Mesenchymal stem cell (in vitro differentiated cells and primary cell): ENCODE measurements at regions not wholly inside any gene's neighbourhood (a gene's known extent, or its start where the extent isn't known, plus 50 kb on each side); places are given as distances from the start of the nearest gene placed in this dataset.

ENCODE experiments used
- DNase-seq: peaks from one replicate; pipeline ENCODE4 v3.0.0-alpha.2; 2013
- H2AFZ ChIP-seq: one replicate; pipeline ENCODE4 v1.6.1; 2013; ENCODE audit warnings: low read depth, mild to moderate bottlenecking, control low read depth, inconsistent platforms, low read length, moderate library complexity
- H2AK5ac ChIP-seq: 2 replicates; pipeline ENCODE4 v1.6.1; 2013; ENCODE audit warnings: low read length, moderate library complexity, mild to moderate bottlenecking, inconsistent platforms; ENCODE audit not compliant: severe bottlenecking
- H2BK120ac ChIP-seq: one replicate; pipeline ENCODE4 v1.6.1; 2013; ENCODE audit warnings: low read depth, mild to moderate bottlenecking, inconsistent platforms, low read length, moderate library complexity
- H2BK12ac ChIP-seq, 2 experiments: one replicate each; pipeline ENCODE4 v1.6.1; 2013; ENCODE audit warnings: inconsistent platforms in 2 of 2, low read length in 2 of 2, mild to moderate bottlenecking in 2 of 2, moderate library complexity in 2 of 2, control low read depth in 1 of 2
- H2BK15ac ChIP-seq: one replicate; pipeline ENCODE4 v1.6.1; 2013; ENCODE audit warnings: mild to moderate bottlenecking, low read depth, inconsistent platforms; ENCODE audit not compliant: poor library complexity, severe bottlenecking
- H2BK5ac ChIP-seq: 2 replicates; pipeline ENCODE4 v1.6.1; 2013; ENCODE audit warnings: low read depth, mild to moderate bottlenecking, low read length, control low read depth, inconsistent platforms; ENCODE audit not compliant: poor library complexity, severe bottlenecking
- H3K14ac ChIP-seq, 2 experiments: one replicate each; pipeline ENCODE4 v1.6.1; 2013; ENCODE audit warnings: inconsistent platforms in 2 of 2, low read length in 2 of 2, control low read depth in 1 of 2, mild to moderate bottlenecking in 1 of 2, moderate library complexity in 1 of 2
- H3K18ac ChIP-seq, 2 experiments: one replicate each; pipeline ENCODE4 v1.6.1; 2013; ENCODE audit warnings: inconsistent platforms in 2 of 2, low read length in 2 of 2, control low read depth in 1 of 2, low read depth in 1 of 2, mild to moderate bottlenecking in 1 of 2
- H3K23ac ChIP-seq, 2 experiments: one replicate each; pipeline ENCODE4 v1.6.1; 2013; ENCODE audit warnings: inconsistent platforms in 2 of 2, low read length in 2 of 2, mild to moderate bottlenecking in 2 of 2, moderate library complexity in 2 of 2, control low read depth in 1 of 2
- H3K27ac ChIP-seq: 2 replicates; pipeline ENCODE4 v1.5.1; 2013; ENCODE audit warnings: mild to moderate bottlenecking, moderate library complexity, low read length, control low read depth, inconsistent platforms; ENCODE audit not compliant: poor library complexity, severe bottlenecking
- H3K27me3 ChIP-seq, 2 experiments: 2 replicates each; pipeline versions ENCODE4 v1.6.1 to v1.7.0; 2013; ENCODE audit warnings: low read length in 2 of 2, mild to moderate bottlenecking in 2 of 2, moderate library complexity in 2 of 2, control low read depth in 1 of 2, inconsistent platforms in 1 of 2; ENCODE audit not compliant: control insufficient read depth in 1 of 2, insufficient read depth in 1 of 2
- H3K36me3 ChIP-seq, 2 experiments: 2 replicates each; pipeline versions ENCODE4 v1.6.1 to v1.7.0; 2013; ENCODE audit warnings: low read length in 2 of 2, control low read depth in 1 of 2, inconsistent platforms in 1 of 2, low read depth in 1 of 2, mild to moderate bottlenecking in 1 of 2; ENCODE audit not compliant: insufficient read depth in 2 of 2, control insufficient read depth in 1 of 2
- H3K4ac ChIP-seq, 2 experiments: one replicate each; pipeline ENCODE4 v1.6.1; 2013; ENCODE audit warnings: inconsistent platforms in 2 of 2, low read length in 2 of 2, mild to moderate bottlenecking in 2 of 2, moderate library complexity in 2 of 2, control low read depth in 1 of 2, low read depth in 1 of 2
- H3K4me1 ChIP-seq: 2 replicates; pipeline ENCODE4 v1.6.1; 2013; ENCODE audit warnings: low read depth, low read length, control low read depth; ENCODE audit not compliant: control insufficient read depth, insufficient read depth
- H3K4me2 ChIP-seq: 2 replicates; pipeline ENCODE4 v1.6.1; 2013; ENCODE audit warnings: low read length, mild to moderate bottlenecking, inconsistent platforms; ENCODE audit not compliant: poor library complexity, severe bottlenecking
- H3K4me3 ChIP-seq, 2 experiments: 2 replicates each; pipeline versions ENCODE4 v1.5.1 to v1.7.0; 2013; ENCODE audit warnings: low read length in 2 of 2, mild to moderate bottlenecking in 2 of 2, control low read depth in 1 of 2, low read depth in 1 of 2; ENCODE audit not compliant: insufficient read depth in 1 of 2
- H3K79me1 ChIP-seq: replicated peaks from 2 replicates; pipeline ENCODE4 v1.6.1; 2013; ENCODE audit warnings: mild to moderate bottlenecking, control low read depth, low read length, inconsistent platforms; ENCODE audit not compliant: poor library complexity, severe bottlenecking
- H3K9ac ChIP-seq: 2 replicates; pipeline ENCODE4 v1.7.0; 2013; ENCODE audit warnings: mild to moderate bottlenecking, low read length, moderate library complexity
- H3K9me3 ChIP-seq: 2 replicates; pipeline ENCODE4 v1.7.0; 2013; ENCODE audit warnings: mild to moderate bottlenecking, low read length; ENCODE audit not compliant: control insufficient read depth
- H4K8ac ChIP-seq: one replicate; pipeline ENCODE4 v1.6.1; 2013; ENCODE audit warnings: inconsistent platforms, mild to moderate bottlenecking, low read length, moderate library complexity
- H4K91ac ChIP-seq: one replicate; pipeline ENCODE4 v1.6.1; 2013; ENCODE audit warnings: mild to moderate bottlenecking, low read length, inconsistent platforms
- WGBS: methylation state at CpG from one replicate; pipeline ENCODE4 v1.1.7; 2013; ENCODE audit warnings: mixed read lengths; 5-methylcytosine and 5-hydroxymethylcytosine counted together

DNA sequence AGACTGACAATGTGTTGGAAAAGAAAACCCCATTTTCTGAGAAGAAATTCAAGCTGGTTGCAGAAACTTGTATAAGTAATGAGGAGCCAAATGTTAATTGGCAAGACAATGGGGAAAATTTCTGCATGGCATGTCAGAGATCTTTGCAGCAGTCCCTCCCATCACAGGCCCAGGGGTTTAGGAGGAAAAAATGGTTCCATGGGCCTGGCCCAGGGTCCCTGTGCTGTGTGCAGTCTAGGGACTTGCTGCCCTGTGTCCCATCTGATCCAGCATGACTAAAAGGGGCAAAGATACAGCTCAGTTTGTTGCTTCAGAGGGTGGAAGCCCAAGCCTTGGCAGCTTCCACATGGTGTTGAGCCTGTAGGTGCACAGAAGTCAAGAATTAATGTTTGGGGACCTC lies 440.3 kb upstream of the TPK1 start:
- Histone ChIP-seq H2AFZ (no peak overlapping the region), H3K79me1 (no peaks in the 10 kb centered on the region), H3K4ac (no peak overlapping the region), H3K36me3 (no peaks in the 10 kb centered on the region), H3K27ac (no peak overlapping the region), H3K27me3 (no peaks in the 10 kb centered on the region), H2BK120ac (no peak overlapping the region), H4K91ac (no peak overlapping the region), H3K4me3 (no peak overlapping the region), H3K9ac (no peak overlapping the region), H3K14ac (no peak overlapping the region), H4K8ac (no peak overlapping the region), H2BK12ac (no peak overlapping the region), H2BK15ac (no peak overlapping the region), H3K4me1 (no peaks in the 10 kb centered on the region), H3K4me2 (no peak overlapping the region), H3K18ac (no peak overlapping the region), H2AK5ac (no peak overlapping the region), H2BK5ac (no peak overlapping the region), H3K9me3 (peaks cover 31% of the 10 kb centered on the region), H3K23ac (no peak overlapping the region)
- DNase-seq = no peak

GRCh38 chr7:145269418-145270161 lies 433.7 kb upstream of the TPK1 start:
- 79% methylated on average over 24 of the region's 28 CpGs for WGBS
- Histone ChIP-seq H3K4me1 (no peaks in the 10 kb centered on the region), H3K79me1 (no peaks in the 10 kb centered on the region), H2AFZ (no peak overlapping the region), H3K36me3 (no peaks in the 10 kb centered on the region), H3K27ac (no peak overlapping the region), H4K91ac (no peak overlapping the region), H3K14ac (no peak overlapping the region), H2BK12ac (no peak overlapping the region), H2BK120ac (no peak overlapping the region), H2BK5ac (no peak overlapping the region), H3K23ac (no peak overlapping the region), H3K4ac (no peak overlapping the region), H3K4me3 (no peak overlapping the region), H2AK5ac (no peak overlapping the region), H2BK15ac (no peak overlapping the region), H3K27me3 (no peaks in the 10 kb centered on the region), H3K4me2 (no peak overlapping the region), H3K9ac (no peak overlapping the region), H3K9me3 (peaks cover 36% of the 10 kb centered on the region), H3K18ac (no peak overlapping the region), H4K8ac (no peak overlapping the region)
- DNase-seq = no peak

DNA sequence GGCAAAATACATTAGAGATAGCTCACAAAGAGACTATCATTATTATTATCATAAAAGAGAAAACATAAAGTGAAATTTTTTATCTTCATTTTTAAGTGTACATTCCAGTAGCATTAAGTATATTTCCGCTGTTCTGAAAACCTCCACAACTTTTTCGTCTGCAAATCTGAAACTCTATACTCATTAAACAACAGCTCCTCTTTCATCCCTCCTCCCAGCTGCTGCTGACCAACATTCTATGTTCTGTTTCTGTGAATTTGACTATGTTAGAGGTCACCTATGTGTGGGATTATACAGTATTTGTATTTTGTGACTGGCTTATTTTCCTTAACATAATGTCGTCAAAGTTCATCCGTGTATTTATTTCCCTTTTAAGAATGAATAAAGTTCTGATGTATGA lies 429.3 kb upstream of the TPK1 start:
- no peak overlapping the region for H3K23ac ChIP-seq
- no peak overlapping the region for H3K4ac ChIP-seq
- no peak overlapping the region for H3K27ac ChIP-seq
- H4K8ac ChIP-seq = no peak overlapping the region
- H3K4me2 ChIP-seq = no peak overlapping the region
- no peak overlapping the region for H3K9ac ChIP-seq
- H3K9me3 ChIP-seq = peaks cover 27% of the 10 kb centered on the region
- H3K18ac ChIP-seq = no peak overlapping the region
- no peak overlapping the region for H4K91ac ChIP-seq
- 74% methylated on average over 2 of the region's 4 CpGs for WGBS
- H3K4me1 ChIP-seq = no peaks in the 10 kb centered on the region
- H3K14ac ChIP-seq = no peak overlapping the region
- no peaks in the 10 kb centered on the region for H3K36me3 ChIP-seq
- H3K27me3 ChIP-seq = no peaks in the 10 kb centered on the region
- no peak overlapping the region for H2BK15ac ChIP-seq
- no peak overlapping the region for H2AK5ac ChIP-seq
- H2BK120ac ChIP-seq = no peak overlapping the region
- DNase-seq = no peak
- H2BK12ac ChIP-seq = no peak overlapping the region
- H2AFZ ChIP-seq = no peak overlapping the region
- H3K79me1 ChIP-seq = no peaks in the 10 kb centered on the region
- no peak overlapping the region for H3K4me3 ChIP-seq
- H2BK5ac ChIP-seq = no peak overlapping the region

DNA sequence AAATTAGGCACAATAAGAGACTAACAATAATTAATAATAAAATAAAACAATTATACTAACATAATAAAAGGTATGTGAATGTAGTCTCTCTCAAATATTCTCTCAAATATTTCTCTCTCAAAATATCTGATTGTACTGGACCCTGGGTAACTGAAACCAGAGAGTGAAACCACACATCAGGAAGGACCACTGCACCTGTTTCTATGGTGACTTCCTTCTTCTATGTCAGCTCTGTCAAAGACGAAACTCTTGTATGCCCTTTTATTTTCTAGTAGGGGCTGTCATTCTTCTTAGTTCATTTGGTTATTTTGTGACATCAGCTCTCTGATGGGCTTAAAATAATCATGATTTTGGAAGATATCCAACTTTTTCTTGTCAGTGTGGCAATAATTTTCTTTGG lies 428.0 kb upstream of the TPK1 start:
- DNase-seq = no peak
- no peaks in the 10 kb centered on the region for H3K4me1 ChIP-seq
- H3K14ac ChIP-seq = no peak overlapping the region
- H3K36me3 ChIP-seq = no peaks in the 10 kb centered on the region
- no peak overlapping the region for H3K4ac ChIP-seq
- no CpG with 5 or more reads among the region's 1 CpG for WGBS
- H3K4me3 ChIP-seq = no peak overlapping the region
- no peak overlapping the region for H3K18ac ChIP-seq
- no peaks in the 10 kb centered on the region for H3K79me1 ChIP-seq
- H2BK120ac ChIP-seq = no peak overlapping the region
- H4K8ac ChIP-seq = no peak overlapping the region
- no peak overlapping the region for H2BK5ac ChIP-seq
- no peak overlapping the region for H2BK12ac ChIP-seq
- H2BK15ac ChIP-seq = no peak overlapping the region
- H3K9ac ChIP-seq = no peak overlapping the region
- no peak overlapping the region for H3K23ac ChIP-seq
- peaks cover 34% of the 10 kb centered on the region for H3K9me3 ChIP-seq
- H2AFZ ChIP-seq = no peak overlapping the region
- no peak overlapping the region for H2AK5ac ChIP-seq
- no peak overlapping the region for H4K91ac ChIP-seq
- H3K27ac ChIP-seq = no peak overlapping the region
- no peak overlapping the region for H3K4me2 ChIP-seq
- no peaks in the 10 kb centered on the region for H3K27me3 ChIP-seq
